ENCODE measurements at regions not wholly inside any gene's neighbourhood (a gene's known extent, or its start where the extent isn't known, plus 50 kb on each side); places are given as distances from the start of the nearest gene placed in this dataset.

GRCh38 chr7:3246127-3246526 lies 54.9 kb upstream of the SDK1 start:
- TF ChIP-seq NFIC (IDR thresholded peaks at IDR 0.05): no peak
- TF ChIP-seq CREB1 (IDR thresholded peaks at IDR 0.05; ENCODE audit: low read depth): no peak
- TF ChIP-seq EP300 (IDR thresholded peaks at IDR 0.05; ENCODE audit: borderline replicate concordance): no peak
- TF ChIP-seq TAF1 (IDR thresholded peaks at IDR 0.05; ENCODE audit: low read depth): no peak
- no peak for TF ChIP-seq CEBPB (IDR thresholded peaks at IDR 0.05)
- TF ChIP-seq, protein P1, sequence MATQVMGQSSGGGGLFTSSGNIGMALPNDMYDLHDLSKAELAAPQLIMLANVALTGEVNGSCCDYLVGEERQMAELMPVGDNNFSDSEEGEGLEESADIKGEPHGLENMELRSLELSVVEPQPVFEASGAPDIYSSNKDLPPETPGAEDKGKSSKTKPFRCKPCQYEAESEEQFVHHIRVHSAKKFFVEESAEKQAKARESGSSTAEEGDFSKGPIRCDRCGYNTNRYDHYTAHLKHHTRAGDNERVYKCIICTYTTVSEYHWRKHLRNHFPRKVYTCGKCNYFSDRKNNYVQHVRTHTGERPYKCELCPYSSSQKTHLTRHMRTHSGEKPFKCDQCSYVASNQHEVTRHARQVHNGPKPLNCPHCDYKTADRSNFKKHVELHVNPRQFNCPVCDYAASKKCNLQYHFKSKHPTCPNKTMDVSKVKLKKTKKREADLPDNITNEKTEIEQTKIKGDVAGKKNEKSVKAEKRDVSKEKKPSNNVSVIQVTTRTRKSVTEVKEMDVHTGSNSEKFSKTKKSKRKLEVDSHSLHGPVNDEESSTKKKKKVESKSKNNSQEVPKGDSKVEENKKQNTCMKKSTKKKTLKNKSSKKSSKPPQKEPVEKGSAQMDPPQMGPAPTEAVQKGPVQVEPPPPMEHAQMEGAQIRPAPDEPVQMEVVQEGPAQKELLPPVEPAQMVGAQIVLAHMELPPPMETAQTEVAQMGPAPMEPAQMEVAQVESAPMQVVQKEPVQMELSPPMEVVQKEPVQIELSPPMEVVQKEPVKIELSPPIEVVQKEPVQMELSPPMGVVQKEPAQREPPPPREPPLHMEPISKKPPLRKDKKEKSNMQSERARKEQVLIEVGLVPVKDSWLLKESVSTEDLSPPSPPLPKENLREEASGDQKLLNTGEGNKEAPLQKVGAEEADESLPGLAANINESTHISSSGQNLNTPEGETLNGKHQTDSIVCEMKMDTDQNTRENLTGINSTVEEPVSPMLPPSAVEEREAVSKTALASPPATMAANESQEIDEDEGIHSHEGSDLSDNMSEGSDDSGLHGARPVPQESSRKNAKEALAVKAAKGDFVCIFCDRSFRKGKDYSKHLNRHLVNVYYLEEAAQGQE (IDR thresholded peaks at IDR 0.05; ENCODE audit: low read depth): no peak
